T1000 (cell line): ENCODE measurements at regions not wholly inside any gene's neighbourhood (a gene's known extent, or its start where the extent isn't known, plus 50 kb on each side); places are given as distances from the start of the nearest gene placed in this dataset.
"Not testable (repeated sequence)": the region's sequence is repeated elsewhere in the genome, so short reads cannot be mapped to it uniquely, and the experiment has no call there.

Experiments used
- DNase-seq: peaks from one replicate; lab custom pipeline; 2025; ENCODE audit warnings: mixed read lengths; lab: John Stamatoyannopoulos, UW

DNA sequence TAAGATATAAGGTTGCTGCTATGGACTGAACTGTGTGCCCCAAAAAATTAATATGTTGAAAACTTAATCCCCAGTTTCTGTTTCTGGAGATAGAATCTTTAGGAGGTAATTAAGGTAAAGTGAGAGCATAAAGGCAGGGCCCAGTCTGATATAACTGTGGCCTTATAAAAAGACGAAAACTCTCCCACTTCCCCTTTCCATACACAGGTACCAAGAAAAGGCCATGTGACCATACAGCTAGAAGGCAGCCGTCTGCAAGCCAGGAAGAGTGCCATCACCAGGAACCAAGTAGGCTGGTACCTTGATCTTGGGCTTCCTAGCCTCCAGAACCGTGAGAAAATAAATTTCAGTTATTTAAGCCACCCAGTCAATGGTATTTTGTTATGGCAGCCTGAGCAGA is 550.3 kb downstream of the SMARCA1 start:
- DNase-seq, result no peak

DNA sequence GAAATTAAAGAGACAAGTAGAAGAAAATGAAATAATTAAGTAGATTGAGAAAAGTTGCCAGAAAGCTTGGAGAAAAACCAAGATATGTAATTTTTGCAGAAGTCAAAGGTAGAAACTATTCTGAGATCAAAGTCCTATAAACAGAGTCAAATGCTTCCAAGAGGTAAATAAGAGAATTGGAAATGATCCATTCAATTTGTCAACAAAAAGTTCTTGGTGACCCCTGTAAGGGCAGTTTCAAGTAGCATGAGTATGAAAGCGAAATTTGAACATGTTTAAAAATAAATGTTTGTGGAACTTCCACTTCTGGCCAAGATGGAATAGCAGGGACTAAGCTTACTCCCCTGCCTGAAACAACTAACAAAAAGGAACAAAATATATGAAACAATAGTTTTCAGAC is 562.0 kb downstream of the SMARCA1 start:
- DNase-seq, result no peak

DNA sequence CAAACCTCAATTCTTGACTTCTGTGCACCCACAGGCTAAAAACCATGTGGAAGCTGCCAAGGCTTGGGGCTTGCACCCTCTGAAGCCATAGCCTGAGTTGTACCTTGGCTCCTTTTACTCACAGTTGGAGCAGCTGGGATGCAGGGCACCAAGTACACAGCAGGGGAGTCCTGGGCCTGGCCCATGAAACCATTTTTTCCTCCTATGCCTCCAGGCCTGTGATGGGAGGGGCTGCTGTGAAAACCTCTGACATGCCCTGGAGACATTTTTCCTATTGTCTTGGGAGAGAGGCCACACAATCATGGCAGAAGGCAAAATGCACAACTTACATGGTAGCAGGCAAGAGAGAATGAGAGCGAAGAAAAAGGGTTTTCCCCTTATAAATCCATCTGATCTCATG is 568.6 kb downstream of the SMARCA1 start:
- not testable (repeated sequence) for DNase-seq

DNA sequence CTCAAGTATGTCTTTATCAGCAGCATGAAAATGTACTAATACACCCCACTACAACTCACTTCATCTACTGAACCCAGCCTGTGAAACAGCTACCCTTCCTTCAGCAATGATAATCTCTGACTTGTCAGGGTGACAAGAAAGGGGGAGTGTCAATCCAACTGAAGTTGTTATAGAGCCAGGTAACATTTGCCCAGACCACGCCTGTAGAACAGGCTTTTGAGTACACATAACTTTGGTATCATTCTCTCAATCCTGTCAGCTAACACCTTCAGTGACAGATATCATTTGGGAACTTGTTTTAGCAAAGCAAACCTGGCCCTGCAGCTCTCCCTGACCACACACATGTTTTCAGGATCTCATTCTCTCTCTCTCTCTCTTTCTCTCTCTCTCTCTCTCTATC is 592.2 kb downstream of the SMARCA1 start:
- DNase-seq, result no peak

- DNase-seq, result no peak
Measured at GRCh38 chrX:128929271-128930057, 593.8 kb downstream of the SMARCA1 start.

DNA sequence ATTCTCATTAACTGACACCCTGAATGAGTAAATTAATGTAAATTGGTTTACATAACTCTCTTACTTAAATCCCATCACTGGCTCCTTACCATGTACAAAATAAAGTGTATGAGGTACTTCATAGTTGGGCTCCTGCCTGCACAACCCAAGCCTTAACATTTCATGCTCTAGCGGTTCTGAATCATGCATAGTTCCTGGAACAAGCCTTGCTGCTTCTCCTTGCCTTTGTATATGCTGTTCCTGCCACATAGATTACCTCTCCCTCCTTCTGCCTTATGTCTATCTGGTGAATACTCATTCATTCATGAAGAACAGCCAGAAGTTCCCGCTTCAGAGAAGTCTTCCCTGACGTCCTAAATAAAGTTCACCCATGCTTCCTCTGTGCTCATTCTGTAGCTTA is 594.7 kb downstream of the SMARCA1 start:
- no peak for DNase-seq

- DNase-seq, result no peak
Measured at GRCh38 chrX:128927363-128927762, 595.9 kb downstream of the SMARCA1 start.

- DNase-seq, result no peak
Measured at GRCh38 chrX:128906753-128907152, 616.5 kb downstream of the SMARCA1 start.

GRCh38 chrX:128901018-128901417 is 622.3 kb downstream of the SMARCA1 start:
- DNase-seq, result no peak

GRCh38 chrX:128897621-128898020 is 625.7 kb downstream of the SMARCA1 start:
- DNase-seq, result no peak

DNA sequence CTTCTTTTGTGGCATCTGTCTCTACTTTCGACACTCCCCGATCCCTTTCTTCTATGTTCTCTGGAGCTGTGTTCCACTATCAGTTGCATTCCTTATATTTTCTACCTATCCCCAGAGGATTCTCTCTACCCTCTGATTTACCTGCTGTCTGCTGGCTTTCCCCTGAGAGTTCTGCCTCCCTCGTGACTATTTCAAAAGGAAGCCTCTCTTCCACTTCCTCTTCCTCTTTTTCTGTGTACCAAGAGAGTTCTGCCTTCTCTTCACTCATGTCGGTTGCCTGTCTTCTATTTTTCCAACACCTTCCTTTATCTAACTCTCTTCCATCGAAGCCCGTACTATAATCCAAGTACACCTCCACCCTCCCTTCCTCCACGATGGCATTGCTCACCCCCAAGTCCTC is 631.7 kb downstream of the SMARCA1 start:
- no peak for DNase-seq

- no peak for DNase-seq
Measured at GRCh38 chrX:128884430-128884829, 638.9 kb downstream of the SMARCA1 start.

DNA sequence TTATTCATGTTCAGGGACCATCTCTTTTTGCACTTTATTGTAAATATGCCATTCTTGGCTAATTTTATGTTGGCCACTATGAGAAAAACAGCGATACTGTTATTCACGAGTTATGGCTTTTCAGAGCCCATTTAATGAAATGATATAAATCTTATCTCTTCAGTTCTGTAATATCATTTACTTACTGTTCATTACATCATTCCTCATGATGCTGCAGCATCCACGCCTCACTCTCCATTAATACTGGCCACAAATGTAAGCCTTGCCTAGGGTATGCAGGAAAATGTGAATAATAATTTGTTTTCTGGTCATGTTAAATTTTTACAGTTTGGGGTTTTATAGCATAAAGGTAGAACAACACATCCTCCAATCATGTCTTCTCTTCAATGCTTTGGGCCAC is 639.6 kb downstream of the SMARCA1 start:
- DNase-seq, result no peak

DNA sequence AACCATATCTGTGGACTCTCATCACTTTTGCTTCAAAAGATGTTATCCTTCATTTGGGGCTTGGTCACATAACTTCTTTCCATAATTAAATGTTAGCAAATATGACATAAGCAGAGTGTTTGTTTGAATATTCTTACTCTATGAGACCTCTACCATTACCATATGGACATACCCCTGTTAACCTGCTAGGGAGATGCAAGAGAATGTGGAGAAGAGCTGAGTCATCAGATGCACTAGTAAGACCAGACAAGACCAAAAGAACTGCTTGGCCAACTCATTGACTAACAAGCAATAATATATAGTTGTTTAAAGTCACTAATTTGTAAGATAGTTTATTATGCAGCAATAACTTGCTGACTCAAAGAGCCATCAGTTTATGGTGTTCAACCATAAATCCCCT is 652.9 kb downstream of the SMARCA1 start:
- no peak for DNase-seq

DNA sequence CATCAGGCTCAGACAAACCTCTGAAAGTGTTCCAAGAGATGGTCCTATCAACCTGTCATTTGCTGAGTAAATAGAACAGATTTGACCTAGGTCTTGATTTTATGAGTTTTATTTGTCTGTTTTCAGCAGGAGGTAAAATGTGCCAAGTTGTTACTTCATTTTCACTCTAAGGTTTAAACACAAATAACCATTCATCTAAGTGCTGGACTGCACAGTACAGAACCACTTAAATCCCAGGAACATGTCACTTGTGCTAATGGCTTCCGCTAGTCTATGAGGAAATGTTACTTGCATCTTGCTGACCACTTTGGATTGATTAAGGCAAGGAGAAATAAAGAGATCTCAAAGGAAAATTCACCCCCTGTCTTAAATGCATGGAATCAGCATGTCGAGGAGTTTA is 660.7 kb downstream of the SMARCA1 start:
- DNase-seq, result no peak

GRCh38 chrX:128848374-128848773 is 674.9 kb downstream of the SMARCA1 start:
- no peak for DNase-seq

GRCh38 chrX:128846385-128846784 is 676.9 kb downstream of the SMARCA1 start:
- DNase-seq, result no peak

GRCh38 chrX:128818690-128819089 is 704.6 kb downstream of the SMARCA1 start:
- no peak for DNase-seq

DNA sequence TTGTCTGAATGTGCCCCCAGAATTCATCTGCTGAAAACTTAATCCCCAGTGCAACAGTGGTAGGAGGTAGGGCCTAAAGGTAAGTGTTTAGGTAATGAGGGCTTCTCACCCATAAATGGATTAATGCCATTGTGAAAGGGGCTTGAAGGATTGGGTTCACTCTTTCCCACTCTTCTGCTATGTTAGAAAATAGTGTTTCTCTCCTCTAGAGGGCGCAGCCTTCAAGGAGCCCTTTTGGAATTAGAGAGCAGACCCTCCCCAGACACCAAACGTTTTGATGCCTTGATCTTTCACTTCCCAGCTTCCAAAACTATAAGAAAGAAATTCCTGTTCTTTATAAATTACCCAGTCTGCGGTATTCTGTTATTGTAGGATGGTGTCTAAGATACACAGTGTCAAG is 706.4 kb downstream of the SMARCA1 start:
- DNase-seq, result no peak

- DNase-seq, result no peak
Measured at GRCh38 chrX:128807367-128807766, 715.9 kb downstream of the SMARCA1 start.

- DNase-seq, result no peak
Measured at GRCh38 chrX:128805236-128805635, 718.1 kb downstream of the SMARCA1 start.

DNA sequence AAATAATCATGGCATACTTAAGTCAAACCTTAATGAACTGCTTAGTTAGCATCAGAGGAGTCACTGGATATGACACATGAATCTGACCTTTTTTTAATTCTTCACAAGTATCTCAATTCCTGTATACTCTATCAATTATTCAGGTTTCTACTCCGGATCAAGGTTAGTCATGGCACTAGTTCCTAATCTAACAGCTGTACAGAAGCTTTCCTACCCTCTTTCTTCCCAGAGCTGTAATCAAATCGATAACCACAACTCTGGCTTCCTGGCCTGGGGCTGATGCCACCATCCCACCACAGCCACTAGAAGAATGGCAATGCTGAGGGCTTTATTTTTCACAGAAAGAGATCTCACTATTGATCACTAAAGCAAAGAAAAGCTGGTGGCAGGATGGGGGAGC is 718.5 kb downstream of the SMARCA1 start:
- no peak for DNase-seq

- DNase-seq, result no peak
Measured at GRCh38 chrX:128800138-128800537, 723.2 kb downstream of the SMARCA1 start.

- DNase-seq, result not testable (repeated sequence)
Measured at GRCh38 chrX:128783139-128783538, 730.9 kb upstream of the ACTRT1 start.
